OCI-LY3 (cell line): ENCODE measurements at regions not wholly inside any gene's neighbourhood (a gene's known extent, or its start where the extent isn't known, plus 50 kb on each side); places are given as distances from the start of the nearest gene placed in this dataset.

Source experiments
- H2AFZ ChIP-seq: fragments of 200-600, 300-600 bp; shearing (Covaris generic); 2 replicates; pipeline ENCODE4 v1.6.0; 2014; ENCODE audit warnings: antibody characterized with exemption, low read depth, low read length
- H3K27ac ChIP-seq: fragments of 200-600, 300-600 bp; sonication (generic); 2 replicates; pipeline ENCODE4 v1.5.1; 2014; ENCODE audit warnings: mild to moderate bottlenecking, low read length, moderate library complexity, mixed read lengths
- H3K27me3 ChIP-seq: fragments of 200-600, 300-600 bp; sonication (generic); 2 replicates; pipeline ENCODE4 v1.6.1; 2014; ENCODE audit warnings: low read depth, low read length, mixed read lengths
- H3K36me3 ChIP-seq: fragments of 200-600, 300-600 bp; sonication (generic); replicated peaks from 2 replicates; pipeline ENCODE3; 2014; ENCODE audit warnings: low read depth, low read length, mixed read lengths
- H3K4me1 ChIP-seq: fragments of 300-600, 200-600 bp; sonication (generic); 2 replicates; pipeline ENCODE4 v1.6.1; 2014; ENCODE audit warnings: low read length, mixed read lengths
- H3K4me2 ChIP-seq: fragments of 200-600, 300-600 bp; sonication (generic); 2 replicates; pipeline ENCODE4 v1.6.1; 2014; ENCODE audit warnings: low read length, mixed read lengths
- H3K4me3 ChIP-seq: fragments of 300-600, 200-600 bp; sonication (generic); 2 replicates; pipeline ENCODE4 v1.5.1; 2014; ENCODE audit warnings: antibody characterized with exemption, mild to moderate bottlenecking, low read length, moderate library complexity
- H3K79me2 ChIP-seq: fragments of 300-600, 200-600 bp; shearing (Covaris generic); 2 replicates; pipeline ENCODE4 v1.6.1; 2014; ENCODE audit warnings: mild to moderate bottlenecking, low read length, mixed read lengths
- H3K9ac ChIP-seq: fragments of 300-600, 200-600 bp; shearing (Covaris generic); 2 replicates; pipeline ENCODE4 v1.6.0; 2014; ENCODE audit warnings: mild to moderate bottlenecking, low read length, moderate library complexity
- H3K9me3 ChIP-seq: fragments of 200-600, 300-600 bp; shearing (Covaris generic); 2 replicates; pipeline ENCODE4 v1.6.1; 2014; ENCODE audit warnings: low read length, mixed read lengths; ENCODE audit not compliant: insufficient read depth
- H4K20me1 ChIP-seq: fragments of 200-600, 300-600 bp; sonication (generic); 2 replicates; pipeline ENCODE4 v1.6.1; 2016; ENCODE audit warnings: low read length, mixed read lengths; ENCODE audit not compliant: insufficient read depth
- CTCF ChIP-seq: fragments of 200-600, 300-600 bp; sonication (generic); IDR thresholded peaks from 2 replicates; pipeline ENCODE4 v1.5.1; 2014; ENCODE audit warnings: antibody characterized with exemption, low read length, low read depth
- EZH2phosphoT487 ChIP-seq: fragments of 200-600 bp; shearing (Covaris generic); IDR thresholded peaks from 2 replicates; pipeline ENCODE4 v1.6.1; 2018; ENCODE audit warnings: antibody characterized with exemption, mixed run types, low read depth

GRCh38 chr3:176930942-176931341 is 266.3 kb downstream of the TBL1XR1 start:
- H3K9me3 ChIP-seq, result no peaks in the 10 kb centered on the region
- no peak for TF ChIP-seq EZH2phosphoT487
- no peak for TF ChIP-seq CTCF

GRCh38 chr3:176928582-176928931 is 268.7 kb downstream of the TBL1XR1 start:
- no peaks in the 10 kb centered on the region for H3K79me2 ChIP-seq
- H3K9ac ChIP-seq, result no peak overlapping the region
- no peak overlapping the region for H2AFZ ChIP-seq
- H3K4me3 ChIP-seq, result no peak overlapping the region
- no peaks in the 10 kb centered on the region for H3K9me3 ChIP-seq
- H3K4me1 ChIP-seq, result 0 out of 2 replicates have a peak, but pooled peaks cover 3% of the 10 kb centered on the region
- no peaks in the 10 kb centered on the region for H3K36me3 ChIP-seq
- H3K4me2 ChIP-seq, result no peak overlapping the region
- H4K20me1 ChIP-seq, result no peaks in the 10 kb centered on the region
- no peak overlapping the region for H3K27ac ChIP-seq
- TF ChIP-seq CTCF, result no peak
- no peak for TF ChIP-seq EZH2phosphoT487
- no peaks in the 10 kb centered on the region for H3K27me3 ChIP-seq

More at GRCh38 chr3:176930942-176931341, 266.3 kb downstream of the TBL1XR1 start:
- Histone ChIP-seq H3K4me2 (no peak overlapping the region), H3K79me2 (no peaks in the 10 kb centered on the region), H3K36me3 (no peaks in the 10 kb centered on the region), H3K4me1 (0 out of 2 replicates have a peak, but pooled peaks cover 3% of the 10 kb centered on the region), H3K27me3 (no peaks in the 10 kb centered on the region), H3K9ac (no peak overlapping the region), H3K4me3 (no peak overlapping the region), H4K20me1 (no peaks in the 10 kb centered on the region), H3K27ac (no peak overlapping the region), H2AFZ (no peak overlapping the region)

GRCh38 chr3:176927706-176928581 is 269.3 kb downstream of the TBL1XR1 start:
- H3K79me2 ChIP-seq, result no peaks in the 10 kb centered on the region
- H3K4me3 ChIP-seq, result no peak overlapping the region
- H3K4me1 ChIP-seq, result 0 out of 2 replicates have a peak, but pooled peaks cover 3% of the 10 kb centered on the region
- H4K20me1 ChIP-seq, result no peaks in the 10 kb centered on the region
- TF ChIP-seq CTCF (no peak), EZH2phosphoT487 (no peak)
- H3K27me3 ChIP-seq, result no peaks in the 10 kb centered on the region
- no peak overlapping the region for H3K4me2 ChIP-seq
- H3K27ac ChIP-seq, result no peak overlapping the region
- H3K9ac ChIP-seq, result no peak overlapping the region
- H3K36me3 ChIP-seq, result no peaks in the 10 kb centered on the region
- H3K9me3 ChIP-seq, result no peaks in the 10 kb centered on the region
- no peak overlapping the region for H2AFZ ChIP-seq

- Histone ChIP-seq H3K27ac (no peak overlapping the region), H3K9me3 (no peaks in the 10 kb centered on the region), H2AFZ (no peak overlapping the region), H3K36me3 (no peaks in the 10 kb centered on the region), H3K27me3 (no peaks in the 10 kb centered on the region), H3K4me3 (no peak overlapping the region), H4K20me1 (no peaks in the 10 kb centered on the region), H3K4me1 (0 out of 2 replicates have a peak, but pooled peaks cover 3% of the 10 kb centered on the region), H3K4me2 (no peak overlapping the region), H3K79me2 (no peaks in the 10 kb centered on the region), H3K9ac (no peak overlapping the region)
- TF ChIP-seq CTCF, result no peak
- no peak for TF ChIP-seq EZH2phosphoT487
Observed at GRCh38 chr3:176927280-176927679, 270.0 kb downstream of the TBL1XR1 start.
